GM19452 (cell line): ENCODE measurements at regions not wholly inside any gene's neighbourhood (a gene's known extent, or its start where the extent isn't known, plus 50 kb on each side); places are given as distances from the start of the nearest gene placed in this dataset.
"Not testable (repeated sequence)": the region's sequence is repeated elsewhere in the genome, so short reads cannot be mapped to it uniquely, and the experiment has no call there.

Source experiments
- ATAC-seq: cut with Tn5 transposase; IDR thresholded peaks from one replicate; pipeline ENCODE4 v1.9.1; 2021; ENCODE audit not compliant: unreplicated experiment

DNA sequence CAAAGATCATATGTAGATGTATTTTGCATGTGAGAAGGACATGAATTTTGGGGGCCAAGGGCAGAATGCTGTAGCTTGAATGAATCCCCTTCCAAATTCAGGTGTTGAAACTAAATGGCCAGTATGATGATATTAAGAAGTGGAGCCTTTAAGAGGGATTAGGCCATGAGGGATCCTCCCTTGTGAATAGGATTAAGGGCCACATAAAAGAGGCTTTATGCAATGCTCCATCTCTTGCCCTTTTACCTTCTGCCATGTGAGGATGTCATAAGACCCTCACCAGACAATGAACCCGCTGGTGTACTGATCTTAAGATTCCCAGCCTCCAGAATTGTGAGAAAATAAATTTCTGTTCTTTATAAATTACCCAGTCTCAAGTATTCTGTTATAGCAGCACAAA lies 206.1 kb downstream of the YTHDC2 start:
- no peak for ATAC-seq

DNA sequence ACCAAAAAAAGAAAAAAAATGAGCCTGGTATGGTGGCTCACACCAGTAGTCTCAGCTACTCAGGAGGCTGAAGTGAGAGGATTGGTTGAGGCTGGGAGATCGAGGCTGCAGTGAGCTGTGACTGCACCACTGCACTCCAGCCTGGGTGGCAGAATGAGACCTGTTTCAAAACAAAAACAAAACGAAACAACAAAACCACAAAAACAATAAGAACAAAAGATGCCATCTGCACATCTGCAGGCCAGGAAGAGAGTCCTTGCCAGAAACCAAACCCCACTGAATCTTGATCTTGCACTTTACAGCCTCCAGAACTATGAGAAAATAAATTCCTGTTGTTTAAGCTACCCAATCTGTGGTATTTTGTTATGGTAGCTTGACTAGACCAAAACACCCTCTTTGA lies 207.7 kb downstream of the YTHDC2 start:
- ATAC-seq: no peak

DNA sequence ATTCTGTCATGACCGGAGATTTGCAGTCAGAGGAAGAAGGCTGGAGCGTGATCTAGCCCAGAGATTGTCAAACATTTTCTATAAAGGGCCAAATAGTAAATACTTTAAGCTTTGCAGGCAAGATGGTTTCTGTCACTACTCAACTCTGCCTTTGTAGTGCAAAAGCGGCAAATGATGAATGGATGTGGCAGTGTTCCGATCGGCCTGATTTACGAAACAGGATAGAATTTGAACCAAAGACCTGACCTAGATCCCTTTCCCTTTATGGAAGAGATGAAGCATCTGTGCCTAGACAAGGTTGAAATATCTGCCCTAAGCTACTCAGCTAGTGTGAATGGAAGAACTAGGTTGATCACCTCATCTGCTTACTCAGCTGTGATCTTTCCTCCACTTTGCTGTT lies 209.5 kb downstream of the YTHDC2 start:
- no peak for ATAC-seq

DNA sequence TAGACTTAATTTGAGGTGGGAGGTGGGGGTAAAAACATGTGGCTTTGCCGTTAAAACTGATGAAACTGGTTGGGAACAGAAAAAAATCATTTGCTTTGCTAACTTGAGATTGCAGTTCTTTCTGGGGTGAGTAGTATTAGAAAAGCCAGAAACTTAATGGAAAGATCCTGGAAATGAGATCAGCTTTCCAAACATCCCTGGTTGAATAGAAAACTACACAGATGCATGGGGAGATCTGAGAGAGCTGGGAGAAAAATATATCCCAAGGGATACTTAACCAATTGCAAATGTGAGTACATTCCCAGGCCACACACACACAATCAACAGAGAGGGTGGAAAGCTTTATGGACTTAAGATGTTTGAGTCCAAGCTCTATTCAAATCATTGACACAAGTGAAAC lies 222.3 kb downstream of the YTHDC2 start:
- no peak for ATAC-seq

DNA sequence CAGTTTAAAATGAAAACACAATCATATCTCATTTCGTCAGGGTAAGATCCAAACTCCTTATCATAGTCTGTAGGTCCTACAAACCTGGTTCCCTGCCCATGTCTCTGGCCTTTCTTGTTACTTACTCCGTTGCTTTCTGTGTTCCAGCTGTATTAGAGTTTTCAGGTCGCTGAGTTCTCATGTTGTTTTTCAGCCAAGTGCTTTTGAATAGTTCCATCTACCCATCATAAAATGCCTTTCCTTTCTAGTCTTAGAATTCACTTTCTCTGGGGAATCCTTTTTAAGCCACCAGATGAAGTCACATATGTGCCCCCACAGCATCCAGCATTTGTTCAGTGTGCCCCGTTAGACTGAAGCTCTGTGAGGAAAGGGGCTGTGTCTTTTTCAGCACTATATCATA lies 228.7 kb downstream of the YTHDC2 start:
- no peak for ATAC-seq

DNA sequence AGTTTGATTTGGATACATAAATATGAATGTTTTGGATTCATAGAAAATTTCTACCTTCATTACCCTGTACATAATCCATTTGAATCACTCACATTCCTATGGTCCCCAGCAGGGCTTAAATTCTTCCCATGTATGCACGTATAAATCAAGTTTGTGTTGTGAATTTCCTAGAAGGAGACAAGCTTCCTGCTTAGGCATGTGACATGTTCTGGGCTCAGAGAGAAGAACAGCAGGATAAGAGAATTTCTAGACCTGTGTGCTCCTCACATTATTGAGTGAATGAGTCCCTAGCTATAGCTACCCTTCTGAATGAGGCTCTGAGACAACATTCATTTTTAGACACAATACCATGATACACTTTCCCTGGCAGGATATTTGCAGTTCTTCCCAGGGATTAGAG lies 229.1 kb downstream of the YTHDC2 start:
- ATAC-seq: no peak

DNA sequence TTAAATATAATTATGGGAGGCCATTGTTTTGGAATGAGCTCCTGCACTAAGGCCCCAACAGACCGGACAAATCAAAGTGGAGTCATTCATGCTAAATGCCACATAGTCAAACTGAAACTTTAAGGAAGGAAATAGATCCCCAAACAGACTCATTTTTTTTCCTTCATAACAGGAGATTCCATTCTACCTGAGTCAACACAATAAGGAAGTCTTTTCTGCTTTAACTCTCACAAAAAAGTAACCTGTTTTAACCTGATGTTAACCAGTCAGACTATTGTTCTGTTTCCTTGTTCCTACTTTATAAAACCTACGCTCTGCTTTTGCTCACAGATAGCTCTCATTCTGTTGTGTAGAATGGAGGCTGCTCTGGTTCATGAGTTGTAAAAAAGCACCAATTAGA lies 234.9 kb downstream of the YTHDC2 start:
- ATAC-seq: no peak

DNA sequence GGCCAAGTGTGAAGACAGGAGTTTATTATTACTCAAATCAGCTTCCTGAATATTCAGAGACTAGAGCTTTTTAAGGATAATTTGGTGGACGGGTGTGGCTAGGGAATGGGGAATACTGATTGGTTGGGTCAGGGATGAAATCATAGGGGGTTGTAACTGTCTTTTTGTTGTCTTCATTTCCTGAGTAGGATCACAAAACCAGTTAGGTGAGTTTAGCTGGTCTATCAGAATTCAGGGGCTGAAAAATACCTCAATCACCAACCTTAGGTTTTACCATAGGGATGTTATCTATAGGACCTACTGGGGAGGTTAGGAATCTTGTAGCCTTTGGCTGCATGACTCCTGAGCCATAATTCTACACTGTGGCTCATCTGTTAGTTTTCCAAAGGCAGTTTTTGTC lies 235.8 kb downstream of the YTHDC2 start:
- no peak for ATAC-seq

DNA sequence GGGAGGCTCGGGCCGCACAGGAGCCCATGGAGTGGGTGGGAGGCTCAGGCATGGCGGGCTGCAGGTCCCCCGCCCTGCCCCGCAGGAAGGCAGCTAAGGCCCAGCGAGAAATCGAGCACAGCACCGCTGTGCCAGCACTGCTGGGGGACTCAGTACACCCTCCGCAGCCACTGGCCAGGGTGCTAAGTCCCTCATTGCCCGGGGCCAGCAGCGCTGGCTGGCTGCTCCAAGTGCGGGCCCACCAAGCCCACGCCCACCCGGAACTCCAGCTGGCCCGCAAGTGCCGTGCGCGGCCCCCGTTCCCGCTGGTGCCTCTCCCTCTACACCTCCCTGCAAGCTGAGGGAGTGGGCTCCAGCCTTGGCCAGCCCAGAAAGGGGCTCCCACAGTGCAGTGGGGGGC lies 239.7 kb downstream of the YTHDC2 start:
- ATAC-seq: not testable (repeated sequence)

DNA sequence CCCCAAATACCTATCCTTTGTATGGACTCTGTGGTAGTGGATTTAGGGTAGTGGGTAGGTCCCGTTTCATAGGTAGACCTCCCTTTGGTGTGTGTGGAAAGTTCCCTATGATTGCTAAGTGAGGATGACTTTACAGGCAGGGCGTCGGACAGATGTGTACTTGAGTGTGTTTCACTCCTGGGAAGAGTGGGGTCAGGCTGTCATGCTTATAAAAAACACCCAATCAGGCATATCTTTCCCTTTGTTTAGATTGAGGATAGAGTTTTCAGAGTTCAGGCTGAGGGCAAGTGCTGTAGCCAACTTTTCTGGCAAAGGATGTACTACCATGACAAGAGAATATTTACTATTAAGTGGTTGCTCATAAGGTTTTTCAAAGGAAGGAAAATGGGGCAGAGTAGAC lies 242.0 kb downstream of the YTHDC2 start:
- ATAC-seq: no peak

DNA sequence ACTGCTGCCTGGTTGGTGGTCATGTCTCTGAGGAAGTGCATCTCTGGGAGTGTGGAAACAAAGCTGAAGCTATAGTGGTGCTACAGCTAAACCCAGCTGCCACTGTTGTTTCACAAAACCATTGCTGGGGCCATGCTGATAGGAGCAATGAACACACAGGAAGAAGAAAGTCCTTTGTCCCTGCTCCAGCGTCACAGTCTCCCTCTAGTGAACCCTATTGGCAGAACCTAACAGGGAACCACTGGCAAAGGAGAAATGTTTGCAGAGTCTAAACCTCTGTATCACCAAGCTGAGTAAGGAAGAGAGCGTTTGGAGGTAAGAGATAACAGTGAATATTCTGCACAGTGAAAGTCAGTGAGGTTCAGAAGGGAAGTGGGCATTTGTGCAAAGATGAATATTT lies 244.0 kb downstream of the YTHDC2 start:
- no peak for ATAC-seq

DNA sequence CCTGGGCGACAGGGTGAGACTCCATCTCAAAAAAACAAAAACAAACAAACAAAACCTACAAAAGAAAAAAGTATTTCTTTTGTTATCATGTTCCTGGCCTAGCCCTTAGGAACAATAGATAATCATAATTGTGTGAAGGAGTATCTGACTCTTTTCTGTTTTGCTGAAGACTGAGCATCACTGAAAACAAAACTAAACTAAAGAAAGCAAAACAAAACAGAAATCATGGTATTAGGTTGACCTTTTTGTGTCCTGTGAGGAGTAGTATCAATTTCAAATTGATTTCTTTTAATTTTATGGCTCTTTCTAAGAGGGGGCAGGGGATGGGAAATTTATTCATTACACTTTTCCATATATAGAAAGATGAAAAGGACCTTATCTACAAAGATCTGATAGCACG lies 246.0 kb downstream of the YTHDC2 start:
- ATAC-seq: no peak

DNA sequence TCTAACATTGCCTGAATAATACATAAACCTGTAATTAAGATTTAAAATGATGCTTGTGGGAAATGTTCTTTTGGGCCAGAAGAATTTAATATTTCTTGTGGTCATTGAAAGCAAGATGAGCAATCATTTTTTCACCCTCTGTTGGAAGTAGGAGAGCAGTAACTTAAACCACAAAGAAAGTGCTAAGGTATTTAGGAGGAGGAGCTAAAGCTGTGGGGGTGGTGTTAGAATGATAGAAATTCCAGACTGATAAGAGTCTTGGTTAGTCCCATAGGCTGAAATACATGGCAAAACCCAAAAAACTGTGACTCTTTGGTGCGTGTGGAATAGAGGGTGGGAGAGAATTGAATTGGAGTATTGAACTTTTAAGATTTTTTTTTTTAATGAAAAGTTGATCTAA lies 247.0 kb downstream of the YTHDC2 start:
- ATAC-seq: no peak

DNA sequence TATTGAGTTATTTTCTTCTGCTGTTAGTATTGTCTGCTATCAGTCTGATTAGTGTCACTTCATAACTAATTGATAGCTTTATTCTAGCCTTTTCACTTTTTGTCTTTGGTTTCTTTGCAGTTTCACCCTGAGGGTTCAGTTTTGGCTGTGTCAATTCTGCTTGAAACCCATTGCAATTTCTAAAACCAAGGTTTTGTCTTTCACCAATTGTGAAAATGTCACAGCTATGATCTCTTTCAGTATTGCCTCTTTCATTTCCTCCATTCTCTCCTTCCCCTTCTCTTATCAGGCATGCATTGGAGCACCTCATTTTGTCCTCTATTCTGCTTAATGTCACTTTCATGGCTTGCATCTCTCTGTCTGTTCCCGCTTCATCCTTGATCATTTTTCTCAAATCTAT lies 248.1 kb downstream of the YTHDC2 start:
- no peak for ATAC-seq

DNA sequence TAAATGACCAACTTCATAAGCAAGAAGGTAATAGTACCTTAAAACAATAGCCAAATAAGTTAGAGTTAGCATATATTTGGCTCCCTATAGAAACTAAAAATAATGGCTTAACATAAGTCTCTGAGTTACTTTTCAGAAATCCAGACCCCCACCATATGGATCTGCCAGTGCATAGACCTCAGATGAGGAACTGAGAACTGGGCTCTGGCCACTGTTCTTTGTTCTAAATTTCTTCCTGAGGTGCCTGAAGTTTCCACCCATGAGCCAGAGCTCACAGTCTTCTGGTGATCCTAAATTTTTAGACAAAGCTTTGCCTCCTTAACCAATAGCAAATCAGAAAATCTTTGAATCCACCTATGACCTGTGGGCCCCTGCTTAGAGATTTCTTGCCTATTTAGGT lies 250.9 kb downstream of the YTHDC2 start:
- ATAC-seq: no peak

DNA sequence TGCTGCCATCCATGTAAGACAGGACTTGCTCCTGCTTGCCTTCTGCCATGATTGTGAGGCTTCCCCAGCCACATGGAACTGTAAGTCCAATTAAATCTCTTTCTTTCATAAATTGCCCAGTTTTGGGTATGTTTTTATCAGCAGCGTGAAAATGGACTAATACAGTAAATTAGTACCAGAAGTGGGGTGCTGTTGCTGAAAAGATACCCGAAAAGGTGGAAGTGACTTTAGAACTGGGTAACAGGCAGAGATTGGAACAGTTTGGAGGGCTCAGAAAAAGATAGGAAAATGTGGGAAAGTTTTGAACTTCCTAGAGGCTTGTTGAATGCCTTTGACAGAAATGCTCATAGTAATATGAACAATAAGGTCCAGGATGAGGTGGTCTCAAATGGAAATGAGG lies 253.3 kb downstream of the YTHDC2 start:
- ATAC-seq: not testable (repeated sequence)

DNA sequence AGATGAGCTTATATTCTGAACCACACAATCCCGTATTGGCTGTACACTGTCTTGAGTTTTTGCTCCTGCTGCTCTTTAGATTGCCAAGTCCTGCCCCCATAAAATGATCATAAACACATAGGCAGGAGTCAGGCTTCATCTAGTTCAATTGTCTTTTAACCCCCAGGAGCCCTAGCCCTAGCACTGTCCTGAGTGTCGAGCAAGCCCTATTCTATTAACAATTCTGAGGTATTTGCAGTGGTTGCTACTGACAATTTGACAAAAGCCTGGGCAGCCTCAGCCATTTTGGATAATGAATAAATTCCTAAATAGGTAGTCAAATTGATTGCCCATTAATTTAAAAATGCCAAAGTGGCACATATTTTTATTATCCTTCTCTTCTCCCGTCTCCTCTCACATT lies 257.2 kb downstream of the YTHDC2 start:
- ATAC-seq: no peak

DNA sequence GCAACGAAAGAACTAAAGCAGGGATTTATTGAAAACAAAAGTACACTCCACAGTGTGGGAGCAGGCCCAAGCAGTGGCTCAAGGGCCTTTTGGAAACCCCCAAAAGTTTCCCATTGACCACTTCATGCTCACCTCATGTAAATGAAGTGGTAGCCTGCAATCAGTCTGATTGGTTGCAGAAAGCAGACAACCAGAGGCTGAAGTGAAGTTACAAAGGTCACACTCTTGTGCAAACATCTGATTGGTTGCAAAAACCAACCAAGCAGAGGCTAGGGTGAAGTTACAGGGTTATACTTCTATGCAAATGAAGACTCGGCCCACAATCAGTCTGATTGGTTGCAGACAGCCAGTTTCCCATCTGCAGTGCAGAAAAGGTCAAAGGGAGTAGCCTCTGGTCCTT lies 258.0 kb downstream of the YTHDC2 start:
- ATAC-seq: peak; percentile 73

DNA sequence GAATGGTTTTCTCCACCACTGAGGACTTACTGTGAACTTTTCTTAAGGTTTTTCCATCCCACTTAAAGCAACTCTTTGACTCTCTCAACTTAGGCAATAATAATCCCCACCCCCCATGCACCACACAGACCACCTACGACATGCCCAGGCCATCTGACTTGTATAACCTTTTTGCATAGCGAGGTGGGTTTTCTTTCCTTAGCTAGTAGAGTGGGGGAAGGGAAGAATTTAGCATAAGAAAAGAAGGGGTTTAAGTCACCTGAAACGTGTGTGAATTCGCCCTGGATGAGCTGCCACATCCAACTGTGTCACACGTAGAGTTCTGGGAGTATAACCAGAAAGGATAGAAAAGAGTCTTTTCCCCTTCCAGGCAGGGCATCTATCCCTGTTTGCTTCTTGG lies 262.7 kb downstream of the YTHDC2 start:
- no peak for ATAC-seq

DNA sequence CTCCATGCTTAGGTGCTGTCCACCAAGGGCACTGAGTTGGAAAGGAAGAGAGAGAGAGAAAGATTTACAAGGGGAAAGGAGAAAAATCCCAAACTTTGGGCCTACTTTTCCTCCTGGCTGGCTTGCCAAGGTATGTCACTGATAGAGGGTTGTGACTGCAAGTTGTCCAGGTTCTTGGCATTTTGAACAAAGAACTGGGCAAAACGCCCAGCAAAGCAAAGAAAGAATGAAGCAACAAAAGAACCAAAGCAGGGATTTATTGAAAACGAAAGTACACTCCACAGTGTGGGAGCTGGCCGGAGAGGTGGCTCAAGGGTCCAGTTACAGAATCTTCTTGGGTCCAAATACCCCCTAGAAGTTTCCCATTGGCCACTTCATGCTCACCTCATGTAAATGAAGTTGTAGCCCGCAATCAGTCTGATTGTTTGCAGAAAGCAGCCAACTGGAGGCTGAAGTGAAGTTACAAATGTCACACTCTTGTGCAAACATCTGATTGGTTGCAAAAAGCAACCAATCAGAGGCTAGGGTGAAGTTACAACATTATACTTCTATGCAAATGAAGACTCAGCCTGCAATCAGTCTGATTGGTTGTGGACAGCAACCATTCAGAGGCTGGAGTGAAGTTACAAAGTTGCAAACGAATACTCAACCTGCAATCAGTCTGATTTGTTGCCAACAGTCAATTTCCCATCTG lies 263.5 kb downstream of the YTHDC2 start:
- no peak for ATAC-seq

DNA sequence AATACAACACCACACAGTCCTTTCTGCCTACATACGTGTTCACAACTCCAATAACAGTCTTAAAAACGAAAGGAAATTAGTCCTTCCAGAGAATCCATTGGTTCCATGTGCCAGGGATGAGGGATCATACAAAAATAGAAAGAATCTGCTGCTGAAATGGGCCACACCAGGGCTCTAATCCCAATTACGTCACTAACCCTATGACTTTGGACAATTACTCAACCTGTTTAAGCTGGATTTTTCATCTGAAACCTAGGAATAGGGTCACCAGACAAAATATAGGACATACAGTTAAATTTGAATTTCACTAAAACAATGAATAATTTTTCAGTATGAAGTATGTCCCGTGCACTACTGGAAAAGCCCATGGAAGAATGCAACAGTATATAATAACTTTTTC lies 264.7 kb downstream of the YTHDC2 start:
- ATAC-seq: no peak

DNA sequence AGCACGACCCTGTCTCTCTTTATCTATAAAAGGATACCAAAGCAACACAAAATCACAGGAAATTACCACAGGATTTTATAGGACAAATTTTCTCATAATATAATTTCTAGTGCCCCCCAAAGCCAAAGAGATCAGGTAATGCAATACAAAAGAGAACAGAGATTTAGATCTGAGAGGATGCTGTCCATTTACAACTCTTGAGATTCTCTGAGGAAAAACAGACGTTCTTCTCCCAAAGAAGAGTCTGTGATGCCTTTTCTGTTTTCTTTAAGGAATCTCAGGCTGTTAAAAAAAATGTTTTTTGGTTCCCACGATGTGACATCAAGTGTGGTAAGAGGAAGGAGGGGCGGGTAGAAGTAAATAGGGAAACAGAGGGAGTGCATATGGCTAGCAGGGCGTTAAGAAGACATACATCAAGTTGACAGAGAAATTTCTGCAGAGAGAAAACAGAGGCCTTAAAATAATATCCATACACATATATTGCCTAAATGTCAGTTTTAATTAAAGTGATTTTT lies 274.7 kb downstream of the YTHDC2 start:
- ATAC-seq: no peak

DNA sequence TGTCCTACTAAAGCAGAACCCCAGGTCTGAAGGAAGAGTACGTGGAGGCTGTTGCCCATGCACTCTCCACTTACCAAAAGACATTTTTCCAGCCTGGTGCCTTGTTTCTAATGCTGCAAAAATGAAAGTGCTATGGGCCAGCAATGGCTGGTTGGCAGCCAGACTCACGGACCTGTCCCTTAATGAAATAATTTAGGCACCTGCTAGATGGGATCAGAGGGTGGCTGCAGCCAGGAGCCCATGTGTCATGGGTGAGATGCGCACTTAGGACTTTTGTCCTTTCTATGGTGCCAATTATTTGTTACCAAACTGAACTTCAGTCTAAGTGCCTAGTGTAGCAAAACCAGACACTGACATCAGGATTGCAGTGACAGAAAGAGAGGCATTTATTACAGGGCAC lies 276.3 kb downstream of the YTHDC2 start:
- no peak for ATAC-seq
